Activated naive CD8-positive, alpha-beta T cell treated with anti-CD3 and anti-CD28 coated beads for 36 hours (primary cell): ENCODE measurements at regions not wholly inside any gene's neighbourhood (a gene's known extent, or its start where the extent isn't known, plus 50 kb on each side); places are given as distances from the start of the nearest gene placed in this dataset.

Experiments used
- DNase-seq: peaks from one replicate; pipeline ENCODE4 v3.0.0; 2021
- H3K27ac Mint-ChIP-seq: one replicate; pipeline ENCODE4 v1.8.0; 2022; ENCODE audit warnings: mild to moderate bottlenecking, moderate library complexity, mixed read lengths
- H3K27me3 Mint-ChIP-seq: one replicate; pipeline ENCODE4 v1.8.0; 2022; ENCODE audit warnings: mild to moderate bottlenecking, mixed read lengths
- H3K36me3 Mint-ChIP-seq: one replicate; pipeline ENCODE4 v1.8.0; 2021; ENCODE audit warnings: mild to moderate bottlenecking, mixed read lengths
- H3K4me1 Mint-ChIP-seq: one replicate; pipeline ENCODE4 v1.8.0; 2021; ENCODE audit warnings: mixed read lengths
- H3K4me3 Mint-ChIP-seq: one replicate; pipeline ENCODE4 v1.8.0; 2022; ENCODE audit warnings: mild to moderate bottlenecking, moderate library complexity, mixed read lengths
- H3K9me3 Mint-ChIP-seq: one replicate; pipeline ENCODE4 v1.8.0; 2022; ENCODE audit warnings: mixed read lengths

GRCh38 chr12:19644571-19644970, 205.3 kb downstream of the AEBP2 start:
- Mint-ChIP-seq H3K9me3 (peaks cover 11% of the 10 kb centered on the region), H3K36me3 (peaks cover 11% of the 10 kb centered on the region), H3K4me3 (no peak overlapping the region), H3K27me3 (no peaks in the 10 kb centered on the region), H3K4me1 (no peaks in the 10 kb centered on the region), H3K27ac (no peak overlapping the region)
- no peak for DNase-seq

GRCh38 chr12:19645823-19646222, 206.5 kb downstream of the AEBP2 start:
- peaks cover 11% of the 10 kb centered on the region for H3K36me3 Mint-ChIP-seq
- peaks cover 11% of the 10 kb centered on the region for H3K9me3 Mint-ChIP-seq
- H3K4me1 Mint-ChIP-seq = no peaks in the 10 kb centered on the region
- H3K4me3 Mint-ChIP-seq = no peak overlapping the region
- no peaks in the 10 kb centered on the region for H3K27me3 Mint-ChIP-seq
- no peak overlapping the region for H3K27ac Mint-ChIP-seq
- no peak for DNase-seq

GRCh38 chr12:19646599-19646998, 207.3 kb downstream of the AEBP2 start:
- Mint-ChIP-seq H3K9me3 (peaks cover 11% of the 10 kb centered on the region), H3K4me1 (no peaks in the 10 kb centered on the region), H3K36me3 (peaks cover 11% of the 10 kb centered on the region), H3K27ac (no peak overlapping the region), H3K4me3 (no peak overlapping the region), H3K27me3 (no peaks in the 10 kb centered on the region)
- no peak for DNase-seq

- H3K4me1 Mint-ChIP-seq = no peaks in the 10 kb centered on the region
- DNase-seq = no peak
- no peak overlapping the region for H3K27ac Mint-ChIP-seq
- H3K4me3 Mint-ChIP-seq = no peak overlapping the region
- H3K27me3 Mint-ChIP-seq = no peaks in the 10 kb centered on the region
- peaks cover 11% of the 10 kb centered on the region for H3K9me3 Mint-ChIP-seq
- peaks cover 12% of the 10 kb centered on the region for H3K36me3 Mint-ChIP-seq
These were observed 208.7 kb downstream of the AEBP2 start for GRCh38 chr12:19647806-19648556.

GRCh38 chr12:19648591-19648990, 209.3 kb downstream of the AEBP2 start:
- H3K27ac Mint-ChIP-seq = no peak overlapping the region
- H3K9me3 Mint-ChIP-seq = peaks cover 11% of the 10 kb centered on the region
- DNase-seq = no peak
- peaks cover 12% of the 10 kb centered on the region for H3K36me3 Mint-ChIP-seq
- H3K27me3 Mint-ChIP-seq = no peaks in the 10 kb centered on the region
- H3K4me1 Mint-ChIP-seq = no peaks in the 10 kb centered on the region
- no peak overlapping the region for H3K4me3 Mint-ChIP-seq

GRCh38 chr12:19652386-19652785, 213.1 kb downstream of the AEBP2 start:
- Mint-ChIP-seq H3K9me3 (no peaks in the 10 kb centered on the region), H3K36me3 (peaks cover 4% of the 10 kb centered on the region), H3K27me3 (no peaks in the 10 kb centered on the region), H3K27ac (no peak overlapping the region), H3K4me3 (no peak overlapping the region), H3K4me1 (peaks cover 5% of the 10 kb centered on the region)
- DNase-seq = no peak

GRCh38 chr12:19654650-19655376, 215.5 kb downstream of the AEBP2 start:
- H3K4me1 Mint-ChIP-seq = peaks cover 5% of the 10 kb centered on the region
- no peaks in the 10 kb centered on the region for H3K9me3 Mint-ChIP-seq
- H3K36me3 Mint-ChIP-seq = peaks cover 3% of the 10 kb centered on the region
- no peak overlapping the region for H3K4me3 Mint-ChIP-seq
- H3K27ac Mint-ChIP-seq = no peak overlapping the region
- no peak for DNase-seq
- H3K27me3 Mint-ChIP-seq = no peaks in the 10 kb centered on the region

- Mint-ChIP-seq H3K27me3 (no peaks in the 10 kb centered on the region), H3K27ac (no peak overlapping the region), H3K4me1 (peaks cover 10% of the 10 kb centered on the region), H3K36me3 (peaks cover 4% of the 10 kb centered on the region), H3K4me3 (no peak overlapping the region), H3K9me3 (no peaks in the 10 kb centered on the region)
- no peak for DNase-seq
These were observed 217.9 kb downstream of the AEBP2 start for GRCh38 chr12:19657118-19657731.

GRCh38 chr12:19657732-19658130, 218.4 kb downstream of the AEBP2 start:
- Mint-ChIP-seq H3K4me1 (peaks cover 10% of the 10 kb centered on the region), H3K9me3 (no peaks in the 10 kb centered on the region), H3K27ac (no peak overlapping the region), H3K4me3 (no peak overlapping the region), H3K27me3 (no peaks in the 10 kb centered on the region), H3K36me3 (peaks cover 2% of the 10 kb centered on the region)
- no peak for DNase-seq

- H3K27me3 Mint-ChIP-seq = no peaks in the 10 kb centered on the region
- peaks cover 2% of the 10 kb centered on the region for H3K36me3 Mint-ChIP-seq
- no peak for DNase-seq
- no peak overlapping the region for H3K27ac Mint-ChIP-seq
- peaks cover 3% of the 10 kb centered on the region for H3K9me3 Mint-ChIP-seq
- no peak overlapping the region for H3K4me3 Mint-ChIP-seq
- peaks cover 10% of the 10 kb centered on the region for H3K4me1 Mint-ChIP-seq
These were observed 219.8 kb downstream of the AEBP2 start for GRCh38 chr12:19659086-19659485.

- Mint-ChIP-seq H3K4me3 (no peak overlapping the region), H3K4me1 (peaks cover 10% of the 10 kb centered on the region), H3K27me3 (no peaks in the 10 kb centered on the region), H3K36me3 (peaks cover 2% of the 10 kb centered on the region), H3K9me3 (peaks cover 3% of the 10 kb centered on the region), H3K27ac (no peak overlapping the region)
- DNase-seq = no peak
These were observed 220.2 kb downstream of the AEBP2 start for GRCh38 chr12:19659501-19659900.

GRCh38 chr12:19665121-19665900, 226.0 kb downstream of the AEBP2 start:
- Mint-ChIP-seq H3K36me3 (no peaks in the 10 kb centered on the region), H3K27ac (no peak overlapping the region), H3K4me1 (peaks cover 5% of the 10 kb centered on the region), H3K27me3 (no peaks in the 10 kb centered on the region), H3K9me3 (peaks cover 3% of the 10 kb centered on the region), H3K4me3 (no peak overlapping the region)
- DNase-seq = no peak

GRCh38 chr12:19666070-19666469, 226.8 kb downstream of the AEBP2 start:
- Mint-ChIP-seq H3K27ac (no peak overlapping the region), H3K27me3 (no peaks in the 10 kb centered on the region), H3K36me3 (no peaks in the 10 kb centered on the region), H3K9me3 (peaks cover 3% of the 10 kb centered on the region), H3K4me1 (peaks cover 1% of the 10 kb centered on the region), H3K4me3 (no peak overlapping the region)
- DNase-seq = no peak

- Mint-ChIP-seq H3K4me1 (no peaks in the 10 kb centered on the region), H3K9me3 (no peaks in the 10 kb centered on the region), H3K4me3 (no peak overlapping the region), H3K27ac (no peak overlapping the region), H3K27me3 (no peaks in the 10 kb centered on the region), H3K36me3 (peaks cover 3% of the 10 kb centered on the region)
- DNase-seq = no peak
These were observed 230.5 kb downstream of the AEBP2 start for GRCh38 chr12:19669793-19670192.

GRCh38 chr12:19671695-19672094, 232.4 kb downstream of the AEBP2 start:
- Mint-ChIP-seq H3K36me3 (peaks cover 6% of the 10 kb centered on the region), H3K27ac (no peak overlapping the region), H3K4me3 (no peak overlapping the region)

More at GRCh38 chr12:19671695-19672094, 232.4 kb downstream of the AEBP2 start:
- no peak for DNase-seq
- H3K4me1 Mint-ChIP-seq = peaks cover 8% of the 10 kb centered on the region
- H3K9me3 Mint-ChIP-seq = peaks cover 3% of the 10 kb centered on the region
- H3K27me3 Mint-ChIP-seq = no peaks in the 10 kb centered on the region
